Left ventricle myocardium superior (tissue), 1 donor: ENCODE measurements at regions not wholly inside any gene's neighbourhood (a gene's known extent, or its start where the extent isn't known, plus 50 kb on each side); places are given as distances from the start of the nearest gene placed in this dataset.
A peak's percentile ranks its signal among the peaks of the same experiment; 100 is the strongest.

Experiments used
- ATAC-seq: fragments of 200-7000 bp; cut with Tn5 transposase; one replicate; pipeline ENCODE4 v1.9.1; 2020; ENCODE audit warnings: mild to moderate bottlenecking, moderate library complexity
- DNase-seq: peaks from one replicate; pipeline ENCODE4 v3.0.0-alpha.2; 2020
- intact Hi-C: fragments of 100-400 bp; cut with micrococcal nuclease; formaldehyde crosslinking; loops from one replicate; pipeline ENCODE4 v1.11.0; 2022
- donor health status: DM: no; HTN: yes; CAD: no; lungs with severe emphysema.

DNA sequence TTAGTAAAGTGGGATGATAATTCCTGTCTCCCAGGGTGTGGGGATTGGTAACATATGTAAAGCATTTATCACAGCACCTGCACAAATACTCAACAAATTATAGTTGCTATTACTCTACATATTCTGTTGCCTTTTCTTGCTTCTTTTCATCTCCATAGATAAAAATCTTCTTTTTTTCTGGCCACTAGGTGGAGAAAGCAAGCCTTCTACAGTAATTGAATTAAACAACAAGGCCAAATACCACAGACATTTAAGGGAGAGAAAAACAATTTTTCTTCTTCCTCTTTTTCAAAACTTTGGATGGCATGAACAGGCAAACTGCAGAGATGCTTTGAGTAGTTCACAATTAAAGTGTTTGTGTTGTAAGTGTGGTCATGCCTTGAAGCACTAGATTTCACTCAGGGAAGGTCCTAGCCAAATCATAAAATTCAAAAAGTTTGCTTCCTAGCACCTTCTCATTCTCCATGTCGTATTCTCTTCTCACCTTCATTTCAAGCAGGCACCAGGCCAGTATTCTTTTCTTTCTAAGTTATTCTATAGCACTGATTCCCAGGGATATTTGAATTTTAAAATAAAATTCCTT is 493.4 kb upstream of the TGFBR2 start:
- ATAC-seq = peak; percentile 29
- intact Hi-C loops = loop anchor here (5.0 to 10.0 kb wide), 2 partner anchors 84 to 582 kb away; no protein-coding TSS in a partner anchor
- no peak for DNase-seq

DNA sequence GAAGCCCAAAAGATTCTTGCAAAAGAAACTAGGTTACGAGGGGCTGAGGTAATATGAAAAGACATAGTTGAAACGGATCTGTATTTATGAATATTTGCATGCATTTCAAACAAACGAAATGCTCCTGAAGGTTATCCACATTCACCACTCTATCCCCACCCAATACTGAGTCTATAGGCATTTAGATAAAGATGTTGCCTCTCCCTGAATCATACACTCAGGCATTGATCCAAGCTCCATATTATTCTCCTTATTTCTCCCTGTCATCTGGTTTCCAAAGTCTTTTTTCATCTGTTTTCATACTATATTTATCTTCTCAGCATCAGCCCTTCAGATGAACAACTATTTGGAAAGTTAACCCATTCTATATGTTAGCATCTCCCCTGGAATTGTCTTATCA is 492.5 kb upstream of the TGFBR2 start:
- ATAC-seq = no peak
- intact Hi-C loops = loop anchor here (5.0 to 10.0 kb wide), 2 partner anchors 83 to 581 kb away; no protein-coding TSS in a partner anchor
- DNase-seq = no peak

DNA sequence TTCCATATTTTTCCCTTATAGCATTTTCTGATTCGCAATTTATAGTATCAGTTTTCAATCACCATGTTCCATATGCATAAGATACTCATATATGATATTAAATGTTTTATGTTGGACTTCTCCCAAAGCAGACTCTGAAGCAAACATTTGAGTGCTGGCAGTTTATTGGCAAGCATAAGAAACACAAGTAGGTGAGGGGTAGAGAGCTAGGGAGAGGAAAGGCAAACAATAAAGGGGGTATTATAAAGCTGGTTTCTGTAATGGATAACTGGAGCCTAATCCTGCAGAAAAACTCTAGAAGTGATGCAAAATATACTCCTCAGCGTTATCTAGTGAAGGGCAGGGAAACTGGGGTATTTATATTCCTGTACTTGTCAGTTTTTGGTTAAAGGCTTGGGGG is 491.5 kb upstream of the TGFBR2 start:
- intact Hi-C loops = loop anchor here (5.0 to 10.0 kb wide), 2 partner anchors 82 to 580 kb away; no protein-coding TSS in a partner anchor
- DNase-seq (no peak), ATAC-seq (peak; percentile 25)

DNA sequence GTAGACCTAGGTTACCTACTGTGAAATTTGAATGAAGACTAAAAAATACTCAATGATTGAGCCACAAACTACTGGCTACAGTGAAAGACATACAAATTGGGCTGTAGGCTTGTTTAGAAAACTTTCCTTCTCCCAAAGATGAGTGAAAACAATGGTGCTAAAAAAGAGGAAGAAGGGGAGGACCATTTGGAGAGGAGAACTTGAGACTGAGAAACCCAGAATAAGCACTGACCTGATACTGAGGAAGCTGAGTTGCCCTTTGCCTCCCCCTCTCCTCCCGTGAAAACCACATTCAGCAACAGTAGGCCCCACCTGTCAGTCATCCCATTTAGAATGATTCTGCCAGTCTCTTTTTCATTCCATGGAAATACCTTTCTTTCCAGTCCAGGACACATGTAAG is 484.0 kb upstream of the TGFBR2 start:
- DNase-seq (no peak), ATAC-seq (no peak)
- intact Hi-C loops = no loop called here

DNA sequence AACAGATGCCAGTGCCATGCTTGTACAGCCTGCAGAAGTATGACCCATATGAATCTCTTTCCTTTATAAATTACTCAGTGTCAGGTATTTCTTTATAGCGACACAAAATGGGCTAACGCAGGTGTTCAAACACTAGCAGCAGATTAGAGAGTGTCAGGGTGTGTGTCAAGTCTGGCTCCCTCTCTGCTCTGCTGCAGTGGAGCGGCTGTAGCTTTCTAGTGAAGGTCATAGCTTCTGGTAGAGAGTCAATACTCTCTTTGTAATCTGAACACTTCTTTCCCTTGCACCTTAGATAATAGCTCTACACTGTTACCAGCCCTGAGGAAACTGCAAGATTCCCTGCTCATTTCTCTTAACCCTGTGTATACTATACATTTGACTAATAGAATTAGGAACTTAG is 483.2 kb upstream of the TGFBR2 start:
- peak; percentile 42 for ATAC-seq
- intact Hi-C loops = no loop called here
- no peak for DNase-seq

DNA sequence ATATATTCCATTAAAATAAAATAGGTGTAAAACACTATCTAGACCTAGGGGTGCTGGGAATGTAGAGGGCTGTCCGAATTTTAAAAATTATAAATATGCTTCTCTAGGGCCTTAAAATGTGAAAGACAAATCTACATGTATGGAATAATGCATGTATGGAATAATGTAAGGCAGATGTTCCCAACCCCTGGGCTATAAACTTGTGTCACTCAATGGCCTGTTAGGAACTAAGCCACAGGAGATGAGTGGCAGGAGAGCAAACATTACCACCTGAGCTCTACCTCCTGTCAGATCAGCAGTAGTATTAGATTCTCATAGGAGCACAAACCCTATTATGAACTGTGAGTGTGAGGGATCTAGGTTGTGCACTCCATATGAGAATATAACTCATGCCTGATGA is 482.6 kb upstream of the TGFBR2 start:
- DNase-seq = no peak
- intact Hi-C loops = no loop called here
- ATAC-seq = no peak

DNA sequence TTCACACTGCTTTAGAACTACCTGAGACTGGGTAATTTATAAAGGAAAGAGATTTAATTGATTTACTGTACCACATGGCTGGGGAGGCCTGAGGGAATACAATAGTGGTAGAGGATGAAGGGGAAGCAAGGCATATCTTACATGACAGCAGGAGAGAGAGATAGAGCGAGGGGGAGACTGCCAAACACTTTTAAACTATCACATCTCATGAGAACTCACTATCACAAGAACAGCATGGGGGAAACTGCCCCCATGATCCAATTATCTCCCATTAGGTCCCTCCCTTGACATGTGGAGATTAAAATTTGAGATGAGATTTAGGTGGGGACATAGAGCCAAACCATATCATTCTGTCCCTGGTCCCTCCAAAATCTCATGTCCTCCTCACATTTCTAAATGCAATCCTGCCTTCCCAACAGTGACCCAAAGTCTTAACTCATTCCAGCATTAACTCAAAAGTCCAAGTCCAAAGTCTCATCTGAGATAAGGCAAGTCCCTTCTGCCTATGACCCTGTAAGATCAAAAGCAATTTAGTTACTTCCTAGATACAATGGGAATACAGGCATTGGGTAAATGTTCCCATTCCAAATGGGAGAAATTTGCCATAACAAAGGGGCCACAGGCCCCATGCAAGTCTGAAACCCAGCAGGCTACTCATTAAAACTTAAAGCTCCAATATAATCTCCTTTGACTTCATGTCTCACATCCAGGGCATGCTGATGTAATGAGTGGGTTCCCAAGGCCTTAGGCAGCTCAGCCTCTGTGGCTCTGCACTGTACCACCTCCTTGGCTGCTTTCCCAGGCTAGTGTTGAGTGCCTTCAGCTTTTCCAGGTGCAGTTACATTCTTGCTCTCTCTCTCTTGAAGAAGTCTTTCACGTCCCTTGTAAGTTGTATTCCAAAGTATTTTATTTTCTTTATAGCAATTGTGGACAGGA is 481.7 kb upstream of the TGFBR2 start:
- peak; percentile 85 for ATAC-seq

DNA sequence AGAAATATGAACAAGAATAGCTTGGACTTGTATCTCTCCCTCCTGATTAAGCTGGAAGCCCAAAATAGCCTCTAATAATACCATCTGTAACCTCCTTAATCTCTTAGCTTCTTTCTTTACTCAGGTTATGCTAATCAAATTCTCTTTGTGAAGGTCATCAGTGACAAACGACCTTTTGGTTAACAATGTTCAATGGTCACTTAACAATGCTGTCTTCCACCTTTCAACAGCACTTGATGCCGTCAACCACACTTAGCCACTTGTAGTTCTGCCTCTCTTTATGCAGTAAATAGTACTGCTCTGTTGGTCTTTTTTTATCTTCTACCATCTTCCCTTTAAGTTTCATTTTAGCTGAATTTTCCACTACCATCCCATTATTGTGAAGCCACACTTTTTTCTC is 476.6 kb upstream of the TGFBR2 start:
- no peak for DNase-seq
- intact Hi-C loops = no loop called here
- peak; percentile 83 for ATAC-seq

More for the DNA sequence above, 481.7 kb upstream of the TGFBR2 start:
- DNase-seq = peak; percentile 35
- intact Hi-C loops = no loop called here

DNA sequence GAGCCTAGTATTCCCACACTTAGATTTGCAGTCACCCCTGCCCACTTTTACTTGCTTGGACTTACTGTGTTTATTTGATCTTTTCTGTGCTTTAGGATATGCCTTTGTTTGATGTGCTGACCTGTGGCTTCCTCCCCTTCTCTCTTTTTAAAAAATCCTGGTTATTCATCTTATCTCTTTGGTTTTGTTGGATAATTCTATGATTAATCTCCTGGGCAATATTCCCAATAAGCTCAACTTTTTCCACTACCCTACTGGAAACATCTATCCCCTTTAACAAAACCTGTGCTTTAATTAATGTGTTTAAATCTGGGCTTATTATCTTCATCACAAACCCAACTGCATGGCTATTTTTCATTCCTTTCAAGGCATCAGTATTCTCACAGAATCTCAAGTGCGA is 476.0 kb upstream of the TGFBR2 start:
- no peak for DNase-seq
- no peak for ATAC-seq
- intact Hi-C loops = no loop called here

DNA sequence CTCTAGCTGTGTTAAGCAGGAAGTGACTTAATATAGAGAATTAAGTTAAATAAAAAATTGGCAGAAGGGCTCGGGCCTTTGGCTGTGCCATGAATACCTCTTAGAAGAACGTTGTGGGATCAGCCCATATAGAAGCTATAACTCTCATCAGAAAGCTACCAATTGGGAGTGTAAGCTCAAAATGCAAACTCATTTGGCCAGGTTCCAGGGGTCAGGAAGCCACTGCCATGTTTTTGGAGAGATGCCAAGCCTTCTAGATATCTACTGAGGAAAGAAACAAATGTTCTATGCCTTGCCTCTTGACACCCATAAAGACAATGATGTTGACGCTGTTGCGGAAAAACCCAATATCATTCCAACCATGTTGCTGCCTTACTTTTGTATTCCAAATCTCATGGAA is 475.2 kb upstream of the TGFBR2 start:
- ATAC-seq = no peak
- intact Hi-C loops = no loop called here
- DNase-seq = no peak

DNA sequence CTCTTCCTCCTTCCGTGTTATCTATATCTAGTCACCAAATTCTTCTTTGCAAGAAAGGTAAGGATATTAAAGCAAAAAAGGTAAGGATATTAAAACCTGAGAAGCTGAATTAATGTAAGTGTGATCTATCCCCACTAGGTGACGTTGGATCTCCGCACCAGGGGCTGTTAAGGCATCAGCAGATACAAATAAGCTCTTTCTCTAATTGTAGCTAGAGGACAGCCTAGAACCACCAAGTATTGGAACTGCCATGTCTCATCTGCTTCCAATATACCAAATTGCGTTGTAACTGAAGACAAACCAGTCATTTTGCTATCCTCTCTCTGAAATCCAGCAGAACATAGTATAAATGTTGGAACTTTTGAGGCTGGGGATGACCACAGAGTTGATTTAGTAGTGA is 471.2 kb upstream of the TGFBR2 start:
- peak; percentile 37 for ATAC-seq
- peak; percentile 30 for DNase-seq
- intact Hi-C loops = no loop called here

DNA sequence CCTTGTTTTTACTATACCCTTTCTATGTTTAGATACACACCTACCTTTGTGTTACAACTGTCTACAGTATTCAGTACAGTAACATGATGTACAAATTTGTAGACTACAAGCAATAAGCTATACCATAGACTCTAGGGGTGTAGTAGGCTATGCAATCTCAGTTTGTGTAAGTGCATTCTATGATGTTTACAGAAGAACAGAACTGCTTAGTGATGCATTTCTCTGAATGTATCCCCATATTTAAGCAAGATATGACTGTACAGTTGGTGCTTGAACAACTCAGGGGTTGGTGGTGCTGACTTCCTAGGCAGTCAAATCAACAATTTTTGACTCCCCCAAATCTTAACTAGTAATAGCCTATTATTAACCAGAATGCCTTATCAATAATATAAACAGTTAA is 467.1 kb upstream of the TGFBR2 start:
- intact Hi-C loops = no loop called here
- no peak for ATAC-seq
- DNase-seq = no peak

DNA sequence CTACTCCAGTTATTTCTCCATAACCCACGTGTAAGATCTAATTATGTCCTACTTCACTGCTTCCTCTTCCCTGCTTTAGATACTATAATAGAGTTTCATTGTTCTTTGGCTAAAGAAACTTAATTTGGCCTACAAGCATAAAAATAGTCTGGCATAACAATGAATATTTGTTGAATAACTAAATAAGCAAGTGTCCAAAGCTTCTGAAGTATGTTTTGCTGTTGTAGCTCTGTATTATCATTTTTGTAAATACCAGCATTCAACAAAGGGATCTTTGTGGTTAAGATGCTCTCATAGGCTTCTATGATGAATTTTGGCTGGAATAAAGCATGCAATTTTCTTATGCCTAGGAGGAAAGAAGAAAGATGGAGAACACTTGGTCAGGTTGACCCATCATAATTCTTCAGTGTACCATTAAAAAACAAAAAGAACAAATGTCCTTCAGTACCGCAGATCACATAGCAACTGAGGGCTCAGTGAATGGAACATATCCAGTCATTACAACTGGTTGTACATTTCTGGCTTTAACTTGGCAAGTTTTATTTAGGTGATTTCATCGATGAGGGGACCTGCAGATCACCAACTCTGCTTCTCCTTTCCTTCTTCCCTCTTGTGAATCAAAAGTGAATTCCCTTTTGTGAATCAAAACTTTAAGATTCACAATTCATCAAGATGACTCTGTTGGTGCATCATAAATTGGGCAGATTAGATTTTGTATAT is 465.9 kb upstream of the TGFBR2 start:
- ATAC-seq (no peak), DNase-seq (no peak)
- intact Hi-C loops = no loop called here

DNA sequence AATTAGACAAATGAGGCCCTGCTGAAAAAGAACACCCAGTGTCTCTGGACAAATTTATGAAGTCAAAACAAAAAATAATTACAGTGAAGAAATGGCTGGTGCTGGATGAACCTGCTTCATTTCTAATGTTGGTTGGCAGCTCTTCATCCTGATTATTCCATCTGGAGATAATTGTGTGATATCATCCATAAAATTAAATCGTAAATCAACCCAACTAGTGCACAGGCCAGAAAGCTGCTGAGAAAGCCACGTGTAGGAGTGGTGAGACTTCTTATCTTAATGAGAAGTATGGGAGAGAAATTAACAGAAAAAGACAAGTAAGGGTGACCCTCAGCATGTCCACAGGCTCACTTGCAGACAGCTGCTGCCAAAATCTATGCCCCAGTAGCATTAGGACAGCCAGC is 465.2 kb upstream of the TGFBR2 start:
- DNase-seq = no peak
- intact Hi-C loops = no loop called here
- peak; percentile 41 for ATAC-seq

DNA sequence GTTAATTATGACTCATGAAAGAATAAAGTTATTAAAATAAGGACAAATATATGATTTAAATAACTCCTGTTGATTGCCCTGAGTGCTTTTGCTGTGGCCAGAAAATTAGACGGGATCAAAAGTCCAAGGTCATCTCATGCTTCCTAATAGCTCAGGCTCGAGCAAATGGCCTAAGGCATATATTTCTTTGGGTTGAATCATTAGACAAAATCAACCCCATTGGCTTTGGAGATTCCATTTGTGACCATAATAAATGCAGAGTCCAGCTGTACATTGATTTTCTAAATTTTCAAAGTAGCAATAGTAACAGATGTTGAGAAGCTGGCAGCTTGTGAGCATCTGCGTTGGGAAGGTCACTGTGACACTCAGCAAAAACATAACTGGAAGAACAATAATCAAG is 464.5 kb upstream of the TGFBR2 start:
- no peak for ATAC-seq
- intact Hi-C loops = no loop called here
- DNase-seq = no peak

DNA sequence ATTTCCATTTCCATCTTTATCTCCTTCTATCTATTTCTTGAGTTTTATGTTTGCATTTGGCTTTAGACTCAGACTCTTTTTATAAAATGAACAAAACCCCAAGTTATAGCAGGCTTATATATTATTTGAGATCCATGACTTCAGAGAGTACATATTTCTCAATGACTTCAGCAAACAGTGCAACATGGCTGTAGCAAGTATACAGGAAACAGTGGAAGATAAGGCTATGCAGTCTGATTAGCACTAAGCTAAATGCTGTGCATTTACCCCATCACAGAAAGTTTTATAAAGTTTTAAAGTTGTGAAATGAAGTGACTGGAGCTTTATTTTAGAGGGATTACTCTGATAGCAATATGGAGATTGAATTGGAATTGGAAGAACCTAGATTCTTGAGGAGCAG is 463.5 kb upstream of the TGFBR2 start:
- ATAC-seq (no peak), DNase-seq (no peak)
- intact Hi-C loops = no loop called here

DNA sequence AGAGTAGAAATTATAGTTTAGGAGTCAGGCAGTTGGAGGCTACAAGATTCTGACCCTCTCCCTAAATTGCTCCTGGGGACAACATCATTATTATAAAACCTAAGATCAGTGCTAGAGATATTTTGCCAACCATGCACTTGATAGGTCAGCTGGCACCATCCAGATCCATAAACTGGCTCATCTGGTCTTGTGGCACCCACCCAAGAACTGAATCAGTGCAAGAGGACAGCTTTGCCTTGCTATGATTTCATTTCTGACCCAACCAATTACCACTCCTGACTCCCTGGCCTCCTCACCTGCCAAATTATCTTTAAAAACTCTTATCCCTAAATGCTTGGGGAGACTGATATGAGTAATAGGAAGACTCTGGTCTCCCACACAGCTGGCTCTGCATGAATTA is 461.1 kb upstream of the TGFBR2 start:
- DNase-seq = no peak
- intact Hi-C loops = no loop called here
- ATAC-seq = no peak

DNA sequence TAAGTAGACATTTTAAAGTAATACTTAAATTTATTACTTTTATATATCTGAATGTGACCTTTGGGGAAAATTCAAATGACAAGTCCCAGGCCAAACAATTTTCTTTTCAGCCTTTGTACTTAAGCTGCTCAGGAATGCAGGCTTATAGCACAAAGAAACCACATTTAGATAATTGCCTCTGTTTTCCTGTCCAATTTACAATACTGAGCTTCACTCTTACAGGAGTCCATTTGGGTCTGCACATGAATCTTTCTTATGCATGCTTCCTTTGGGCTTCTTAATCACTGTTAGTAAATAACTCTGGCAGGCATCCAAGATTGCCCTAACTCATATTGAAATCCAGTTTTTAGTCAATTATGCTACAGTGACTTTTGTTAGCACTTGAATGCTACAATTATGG is 459.4 kb upstream of the TGFBR2 start:
- no peak for DNase-seq
- intact Hi-C loops = no loop called here
- no peak for ATAC-seq

DNA sequence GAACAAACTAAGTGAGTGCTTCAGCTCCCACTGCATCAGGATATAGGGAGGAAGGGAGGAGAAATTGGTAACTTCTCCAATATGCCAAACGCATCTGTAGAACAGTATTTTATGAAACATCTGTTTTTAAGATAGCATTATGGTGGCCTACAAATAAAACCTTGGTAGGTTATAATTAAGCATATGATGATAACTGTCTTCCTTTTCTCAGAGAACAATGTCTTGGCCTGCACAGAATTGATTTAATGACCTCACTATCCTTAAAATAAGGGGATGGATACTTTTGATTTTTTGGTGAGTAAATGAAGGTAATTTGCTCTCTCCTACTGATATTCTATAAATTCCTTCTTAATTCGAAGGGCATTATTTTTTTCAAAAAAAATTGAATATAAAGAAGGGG is 451.5 kb upstream of the TGFBR2 start:
- DNase-seq = no peak
- intact Hi-C loops = no loop called here
- peak; percentile 46 for ATAC-seq

DNA sequence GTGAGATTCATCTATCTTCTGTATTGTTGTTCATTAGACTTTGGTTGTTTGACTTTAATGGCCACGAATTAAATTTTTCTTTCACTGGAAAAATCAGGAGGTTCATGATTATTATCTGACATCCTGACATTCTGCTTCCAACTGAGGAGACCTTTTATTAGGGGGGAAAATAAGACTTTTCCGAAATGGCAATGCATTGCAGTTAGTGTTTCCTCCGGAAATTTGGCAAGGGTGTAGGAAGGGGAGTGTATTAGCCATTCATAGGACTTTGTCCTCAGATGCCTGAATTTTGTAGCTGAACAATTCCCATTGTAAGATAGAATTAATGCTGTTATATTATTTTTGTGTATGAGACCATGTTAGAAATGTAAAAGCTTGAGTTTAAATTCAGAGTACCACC is 450.6 kb upstream of the TGFBR2 start:
- DNase-seq (no peak), ATAC-seq (peak; percentile 74)
- intact Hi-C loops = no loop called here
